GM19239 (cell line): ENCODE measurements at regions not wholly inside any gene's neighbourhood (a gene's known extent, or its start where the extent isn't known, plus 50 kb on each side); places are given as distances from the start of the nearest gene placed in this dataset.
A peak's percentile ranks its signal among the peaks of the same experiment; 100 is the strongest.
"Not testable (repeated sequence)": the region's sequence is repeated elsewhere in the genome, so short reads cannot be mapped to it uniquely, and the experiment has no call there.

ENCODE experiments used
- DNase-seq: peaks from one replicate; pipeline ENCODE4 v3.0.0; 2011; ENCODE audit warnings: low spot score; ENCODE audit not compliant: insufficient read length
- FAIRE-seq: peaks from 2 replicates; lab custom pipeline; 2011; peaks lifted over from hg19 to GRCh38; lab: Jason Lieb, UNC

- DNase-seq (no peak), FAIRE-seq (no peak)
These were observed 94.6 kb upstream of the SETMAR start for GRCh38 chr3:4208556-4208955.

GRCh38 chr3:4211610-4212009 is 91.6 kb upstream of the SETMAR start:
- FAIRE-seq (no peak), DNase-seq (no peak)

- not testable (repeated sequence) for DNase-seq, FAIRE-seq
These were observed 89.7 kb upstream of the SETMAR start for GRCh38 chr3:4213420-4213819.

- FAIRE-seq, DNase-seq: not testable (repeated sequence)
These were observed 86.2 kb upstream of the SETMAR start for GRCh38 chr3:4216974-4217373.

GRCh38 chr3:4218456-4219226 is 84.5 kb upstream of the SETMAR start:
- DNase-seq = no peak
- FAIRE-seq = no peak

GRCh38 chr3:4219227-4219568 is 84.0 kb upstream of the SETMAR start:
- FAIRE-seq (no peak), DNase-seq (no peak)

GRCh38 chr3:4220065-4220464 is 83.1 kb upstream of the SETMAR start:
- DNase-seq (no peak), FAIRE-seq (no peak)

GRCh38 chr3:4222574-4223175 is 80.5 kb upstream of the SETMAR start:
- no peak for FAIRE-seq
- DNase-seq = no peak

- no peak for DNase-seq
- FAIRE-seq = no peak
These were observed 79.4 kb upstream of the SETMAR start for GRCh38 chr3:4223777-4224176.

- DNase-seq (no peak), FAIRE-seq (no peak)
These were observed 78.8 kb upstream of the SETMAR start for GRCh38 chr3:4224331-4224730.

- DNase-seq = no peak
- no peak for FAIRE-seq
These were observed 78.1 kb upstream of the SETMAR start for GRCh38 chr3:4225005-4225471.

GRCh38 chr3:4228295-4228694 is 74.9 kb upstream of the SETMAR start:
- DNase-seq (no peak), FAIRE-seq (no peak)

GRCh38 chr3:4231041-4231440 is 72.1 kb upstream of the SETMAR start:
- no peak for FAIRE-seq
- DNase-seq = no peak

GRCh38 chr3:4232798-4233197 is 70.4 kb upstream of the SETMAR start:
- DNase-seq (no peak), FAIRE-seq (no peak)

- FAIRE-seq (no peak), DNase-seq (no peak)
These were observed 69.7 kb upstream of the SETMAR start for GRCh38 chr3:4233488-4233887.

GRCh38 chr3:4234889-4235288 is 68.3 kb upstream of the SETMAR start:
- DNase-seq (no peak), FAIRE-seq (peak; percentile 40)

- DNase-seq = no peak
- no peak for FAIRE-seq
These were observed 67.5 kb upstream of the SETMAR start for GRCh38 chr3:4235690-4236089.

- no peak for DNase-seq
- no peak for FAIRE-seq
These were observed 61.5 kb upstream of the SETMAR start for GRCh38 chr3:4241595-4242170.

GRCh38 chr3:4245671-4246070 is 57.5 kb upstream of the SETMAR start:
- FAIRE-seq = no peak
- no peak for DNase-seq

- no peak for DNase-seq
- FAIRE-seq = no peak
These were observed 55.8 kb upstream of the SETMAR start for GRCh38 chr3:4247391-4247790.

GRCh38 chr3:4250064-4250463 is 53.1 kb upstream of the SETMAR start:
- DNase-seq (no peak), FAIRE-seq (no peak)

- no peak for DNase-seq
- FAIRE-seq = no peak
These were observed 51.8 kb upstream of the SETMAR start for GRCh38 chr3:4251412-4251811.
